A549 (cell line): ENCODE measurements at regions not wholly inside any gene's neighbourhood (a gene's known extent, or its start where the extent isn't known, plus 50 kb on each side); places are given as distances from the start of the nearest gene placed in this dataset.

ENCODE experiments used
- ATAC-seq, 2 experiments: fragments of 200-7000 bp in 1 of 2; fragments of >200 bp in 1 of 2; cut with Nextera tagmentation in 1 of 2; cut with Tn5 transposase in 1 of 2; 3 replicates each; pipeline versions ENCODE4 v1.8.0 to v1.9.1; 2018 to 2020; ENCODE audit warnings: mild to moderate bottlenecking in 1 of 2, moderate library complexity in 1 of 2
- CTCF ChIA-PET: fragments of 300-600 bp; sonication (Branson Sonifier 250); formaldehyde crosslinking; extraction: SDS; loops from one replicate; lab custom pipeline; 2021; ENCODE audit warnings: antibody characterized with exemption, inconsistent platforms; lab: Yijun Ruan, JAX
- POLR2A ChIA-PET: fragments of 350-600 bp; formaldehyde crosslinking; extraction: SDS; loops from one replicate; lab custom pipeline; 2021; ENCODE audit warnings: antibody characterized with exemption, inconsistent platforms; lab: Yijun Ruan, JAX
- DNase-seq, 2 experiments: peaks; one replicate each; pipeline versions ENCODE4 v3.0.0 to v3.0.0-alpha.2; 2011 to 2016; ENCODE audit warnings: low read depth in 1 of 2, low spot score in 1 of 2
- FAIRE-seq: peaks from 2 replicates; lab custom pipeline; 2011; peaks lifted over from hg19 to GRCh38; lab: Jason Lieb, UNC
- H3K27ac ChIP-seq, 2 experiments: fragments of >200 bp; sonication (Bioruptor Twin); formaldehyde crosslinking; 3 replicates each; pipeline ENCODE4 v1.5.1; 2016 to 2017
- H3K4me1 ChIP-seq: fragments of >200 bp; sonication (Bioruptor Twin); formaldehyde crosslinking; 3 replicates; pipeline ENCODE4 v1.6.1; 2016
- H3K4me2 ChIP-seq: fragments of >200 bp; sonication (Bioruptor Twin); formaldehyde crosslinking; 3 replicates; pipeline ENCODE4 v1.6.1; 2016
- H3K4me3 ChIP-seq: fragments of >200 bp; sonication (Bioruptor Twin); formaldehyde crosslinking; 3 replicates; pipeline ENCODE4 v1.5.1; 2016
- H3K9me3 ChIP-seq: fragments of >200 bp; sonication (Bioruptor Twin); formaldehyde crosslinking; 3 replicates; pipeline ENCODE4 v1.6.1; 2016
- BHLHE40 ChIP-seq: IDR thresholded peaks from 2 replicates; pipeline ENCODE4 v1.6.1; 2012; ENCODE audit warnings: low read depth, low read length, inconsistent platforms
- CEBPB ChIP-seq, 2 experiments: fragments of >200 bp in 1 of 2; sonication (Bioruptor Twin) in 1 of 2; formaldehyde crosslinking in 1 of 2; IDR thresholded peaks; 2 replicates each; pipeline ENCODE4 v1.6.1; 2012 to 2016
- CHD4 ChIP-seq: fragments of 200-600 bp; sonication (generic); IDR thresholded peaks from 2 replicates; pipeline ENCODE4 v1.6.1; 2016; ENCODE audit warnings: antibody characterized with exemption, mild to moderate bottlenecking, borderline replicate concordance
- ELK1 ChIP-seq: fragments of 150-350 bp; IDR thresholded peaks from 2 replicates; pipeline ENCODE4 v1.6.1; 2014; ENCODE audit warnings: low read depth, mild to moderate bottlenecking, low read length
- ESRRA ChIP-seq: fragments of 150-350 bp; IDR thresholded peaks from 2 replicates; pipeline ENCODE4 v1.6.1; 2014; ENCODE audit warnings: mild to moderate bottlenecking, low read length, borderline replicate concordance
- FOSL2 ChIP-seq, 2 experiments: fragments of 450-650 bp in 1 of 2; fragments of >200 bp in 1 of 2; sonication (Bioruptor Twin) in 1 of 2; formaldehyde crosslinking; IDR thresholded peaks; 2 replicates each; pipeline versions ENCODE4 v1.5.0 to v1.6.1; 2016 to 2020; ENCODE audit warnings: mild to moderate bottlenecking in 1 of 2, moderate library complexity in 1 of 2
- HMGXB4 ChIP-seq: fragments of 250-450 bp; sonication (Bioruptor Pico); IDR thresholded peaks from 2 replicates; pipeline ENCODE4 v1.5.0; 2021; ENCODE audit warnings: mild to moderate bottlenecking, moderate library complexity, borderline replicate concordance
- HOXA7 ChIP-seq: fragments of 250-450 bp; sonication (Bioruptor Pico); IDR thresholded peaks from 2 replicates; pipeline ENCODE4 v1.5.0; 2020; ENCODE audit warnings: mild to moderate bottlenecking, moderate library complexity
- JUNB ChIP-seq: fragments of >200 bp; sonication (Bioruptor Twin); formaldehyde crosslinking; IDR thresholded peaks from 2 replicates; pipeline ENCODE4 v1.6.1; 2016
- KDM1A ChIP-seq: fragments of 200-600 bp; sonication (generic); IDR thresholded peaks from 2 replicates; pipeline ENCODE4 v1.6.1; 2016; ENCODE audit warnings: low read depth, mild to moderate bottlenecking
- MAFK ChIP-seq: fragments of 450-650 bp; IDR thresholded peaks from 2 replicates; pipeline ENCODE4 v1.6.1; 2014; ENCODE audit not compliant: partially characterized antibody
- MYC ChIP-seq: IDR thresholded peaks from 2 replicates; pipeline ENCODE4 v1.6.1; 2012; ENCODE audit warnings: mild to moderate bottlenecking, inconsistent platforms, low read length, improper control_type of control experiment, borderline replicate concordance
- RFX5 ChIP-seq: fragments of 450-650 bp; IDR thresholded peaks from 2 replicates; pipeline ENCODE4 v1.7.1; 2014; ENCODE audit warnings: antibody characterized with exemption, mild to moderate bottlenecking, moderate library complexity
- SREBF2 ChIP-seq: fragments of 450-650 bp; IDR thresholded peaks from 2 replicates; pipeline ENCODE4 v1.6.1; 2014; ENCODE audit warnings: mild to moderate bottlenecking, moderate library complexity
- TP53 ChIP-seq: fragments of 250-450 bp; sonication (Bioruptor Pico); IDR thresholded peaks from 2 replicates; pipeline ENCODE4 v1.5.0; 2021; ENCODE audit warnings: mild to moderate bottlenecking, moderate library complexity
- USF2 ChIP-seq: fragments of 450-650 bp; IDR thresholded peaks from 2 replicates; pipeline ENCODE4 v1.6.1; 2014; ENCODE audit warnings: antibody characterized with exemption
- ZNF302 ChIP-seq: fragments of 250-450 bp; sonication (Bioruptor Pico); IDR thresholded peaks from 2 replicates; pipeline ENCODE4 v1.9.0; 2021; ENCODE audit warnings: inconsistent platforms, mild to moderate bottlenecking, moderate library complexity
- ZSCAN20 ChIP-seq: fragments of 250-450 bp; sonication (Bioruptor Pico); IDR thresholded peaks from 2 replicates; pipeline ENCODE4 v1.8.0; 2022; ENCODE audit warnings: mild to moderate bottlenecking, moderate library complexity
- WGBS: methylation state at CpG from one replicate; pipeline ENCODE4 v1.1.6; 2017; ENCODE audit errors: missing lambda C conversion rate; 5-methylcytosine and 5-hydroxymethylcytosine counted together
- TF ChIP-seq, protein P1 (sequence below): fragments of >200 bp; sonication (Bioruptor Twin); formaldehyde crosslinking; IDR thresholded peaks from 3 replicates; pipeline ENCODE4 v1.6.1; 2016
- TF ChIP-seq, protein P2 (sequence below): fragments of 250-450 bp; sonication (Bioruptor Pico); IDR thresholded peaks from 2 replicates; pipeline ENCODE4 v1.5.0; 2020; ENCODE audit warnings: low read depth, mild to moderate bottlenecking, moderate library complexity
- TF ChIP-seq, protein P3 (sequence below): fragments of >200 bp; sonication (Bioruptor Twin); formaldehyde crosslinking; IDR thresholded peaks from 3 replicates; pipeline ENCODE4 v1.5.1; 2016

DNA sequence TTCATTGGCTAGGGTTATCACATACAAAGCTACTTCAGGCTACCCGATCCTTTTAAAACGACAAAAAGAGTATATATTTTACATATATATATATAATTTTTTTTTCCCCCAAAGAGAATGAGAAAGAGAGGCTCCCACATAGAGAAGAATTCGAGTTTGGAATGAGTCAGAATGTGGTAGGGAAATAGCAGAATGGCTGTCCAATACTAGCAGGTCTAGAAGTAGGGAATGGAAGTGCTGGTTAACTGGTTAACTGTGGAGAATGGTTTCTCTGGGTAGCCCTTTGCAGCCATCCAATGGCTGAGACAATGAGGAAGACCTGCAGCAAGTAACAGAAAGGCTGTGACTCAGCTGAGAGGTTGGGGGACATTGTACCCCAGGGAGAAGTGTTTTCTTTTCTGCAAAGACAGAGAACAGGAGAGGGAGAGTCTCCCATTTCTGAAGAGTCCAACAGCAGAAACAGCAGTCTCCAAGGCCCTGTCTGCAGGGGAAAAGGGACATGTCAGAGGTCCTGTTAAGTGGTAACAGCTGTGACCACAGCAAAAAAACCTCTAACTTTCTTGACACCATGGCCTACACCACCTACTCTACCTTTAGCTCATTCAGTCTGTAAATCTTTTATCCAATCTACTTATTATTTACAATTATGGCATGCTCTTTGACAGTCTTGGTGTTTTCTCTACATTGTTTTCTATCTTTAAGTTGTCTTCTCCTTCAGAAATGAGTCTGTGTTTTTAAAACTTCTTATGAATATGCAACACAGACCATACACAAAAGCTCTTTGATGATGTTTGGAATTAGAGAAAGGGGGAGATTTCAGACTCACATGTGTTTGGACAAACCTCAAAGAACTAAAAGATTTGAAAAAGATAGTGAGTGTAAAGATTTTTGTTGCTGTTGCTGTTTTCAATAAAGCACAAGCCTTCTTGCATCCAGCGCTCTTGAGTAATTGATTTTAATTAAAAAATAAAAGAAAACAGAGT, 116.1 kb upstream of the SLC7A14 start:
- 60% methylated on average over 4 of the region's 4 CpGs for WGBS
- CTCF ChIA-PET, result no interaction called here
- Histone ChIP-seq H3K27ac (no peak overlapping the region), H3K9me3 (no peaks in the 10 kb centered on the region), H3K4me3 (no peak overlapping the region), H3K4me1 (no peaks in the 10 kb centered on the region), H3K4me2 (no peak overlapping the region)
- no peak for TF ChIP-seq BHLHE40
- TF ChIP-seq CEBPB (IDR thresholded peaks at IDR 0.05), result no peak
- ATAC-seq (no peak), DNase-seq (no peak), FAIRE-seq (no peak)
- POLR2A ChIA-PET, result no interaction called here

- 100% methylated on average over 1 of the region's 1 CpG for WGBS
- ATAC-seq, result no peak
- Histone ChIP-seq H3K9me3 (no peaks in the 10 kb centered on the region), H3K4me1 (no peaks in the 10 kb centered on the region)
- CTCF ChIA-PET, result no interaction called here
- TF ChIP-seq, protein P1, sequence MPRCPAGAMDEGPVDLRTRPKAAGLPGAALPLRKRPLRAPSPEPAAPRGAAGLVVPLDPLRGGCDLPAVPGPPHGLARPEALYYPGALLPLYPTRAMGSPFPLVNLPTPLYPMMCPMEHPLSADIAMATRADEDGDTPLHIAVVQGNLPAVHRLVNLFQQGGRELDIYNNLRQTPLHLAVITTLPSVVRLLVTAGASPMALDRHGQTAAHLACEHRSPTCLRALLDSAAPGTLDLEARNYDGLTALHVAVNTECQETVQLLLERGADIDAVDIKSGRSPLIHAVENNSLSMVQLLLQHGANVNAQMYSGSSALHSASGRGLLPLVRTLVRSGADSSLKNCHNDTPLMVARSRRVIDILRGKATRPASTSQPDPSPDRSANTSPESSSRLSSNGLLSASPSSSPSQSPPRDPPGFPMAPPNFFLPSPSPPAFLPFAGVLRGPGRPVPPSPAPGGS, result no peak
- TF ChIP-seq ZSCAN20 (CRISPR knock-in tag) (no peak), HOXA7 (CRISPR knock-in tag) (no peak)
- TF ChIP-seq, all 56 proteins: peak for 0
- Histone ChIP-seq H3K4me2 (no peak overlapping the region), H3K4me3 (no peak overlapping the region), H3K27ac (no peak overlapping the region)
- POLR2A ChIA-PET, result no interaction called here
- FAIRE-seq (no peak), DNase-seq (no peak)
Observed at GRCh38 chr3:170700054-170700404, 114.2 kb upstream of the SLC7A14 start.

DNA sequence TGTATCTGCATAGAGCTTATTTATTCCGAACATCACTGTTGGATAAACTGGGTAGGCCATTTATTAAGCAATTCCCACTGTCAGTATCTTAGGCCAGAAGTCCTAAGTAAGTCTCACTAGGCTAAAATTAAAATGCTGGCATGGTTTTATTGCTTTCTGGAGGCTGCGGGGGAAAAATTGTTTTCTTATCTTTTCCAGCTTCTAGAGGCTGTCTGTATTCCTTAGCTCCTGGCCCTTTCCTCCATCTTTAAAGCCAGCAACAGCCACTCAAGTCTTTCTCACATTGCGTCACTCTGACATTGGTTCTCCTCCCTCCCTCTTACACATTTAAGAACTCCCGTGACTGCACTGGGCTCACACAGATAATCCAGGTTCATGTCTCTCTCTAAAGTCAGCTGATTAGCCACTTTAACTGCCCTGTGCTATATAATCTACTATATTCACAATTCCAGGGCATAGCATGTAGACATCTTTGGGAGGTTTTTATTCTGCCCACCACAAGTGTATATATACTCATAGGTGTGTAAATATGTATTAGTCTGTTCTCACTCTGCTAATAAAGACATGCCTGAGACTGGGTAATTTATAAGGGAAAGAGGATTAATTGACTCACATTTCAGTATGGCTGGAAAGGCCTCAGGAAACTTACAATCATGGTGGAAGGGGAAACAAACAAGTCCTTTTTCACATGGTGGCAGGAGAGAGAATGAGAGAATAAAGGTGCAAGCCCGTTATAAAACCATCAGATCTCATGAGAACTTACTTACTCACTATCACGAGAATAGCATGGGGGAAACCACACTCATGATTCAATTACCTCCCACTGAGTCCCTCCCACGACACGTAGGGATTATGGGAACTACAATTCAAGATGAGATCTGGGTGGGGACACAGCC, 113.5 kb upstream of the SLC7A14 start:
- no peak for DNase-seq
- H3K27ac ChIP-seq, result no peak overlapping the region
- ChIA-PET POLR2A (no interaction called here), CTCF (no interaction called here)
- no peak for ATAC-seq
- no peak for FAIRE-seq
- no peak overlapping the region for H3K4me2 ChIP-seq
- no peaks in the 10 kb centered on the region for H3K9me3 ChIP-seq
- no peak overlapping the region for H3K4me3 ChIP-seq
- WGBS, result 70% methylated on average over 8 of the region's 8 CpGs
- H3K4me1 ChIP-seq, result no peaks in the 10 kb centered on the region
- TF ChIP-seq JUNB (no peak), ELK1 (no peak), RFX5 (no peak), USF2 (no peak), CEBPB (IDR thresholded peaks at IDR 0.05) (no peak), BHLHE40 (no peak), FOSL2 (IDR thresholded peaks at IDR 0.05) (no peak), FOSL2 (CRISPR knock-in tag; IDR thresholded peaks at IDR 0.05) (no peak), HMGXB4 (CRISPR knock-in tag) (no peak), ESRRA (no peak), SREBF2 (no peak), ZNF302 (CRISPR knock-in tag) (no peak), MAFK (no peak), MYC (no peak), TP53 (CRISPR knock-in tag) (no peak), KDM1A (no peak), CHD4 (no peak)
- TF ChIP-seq, protein P2, sequence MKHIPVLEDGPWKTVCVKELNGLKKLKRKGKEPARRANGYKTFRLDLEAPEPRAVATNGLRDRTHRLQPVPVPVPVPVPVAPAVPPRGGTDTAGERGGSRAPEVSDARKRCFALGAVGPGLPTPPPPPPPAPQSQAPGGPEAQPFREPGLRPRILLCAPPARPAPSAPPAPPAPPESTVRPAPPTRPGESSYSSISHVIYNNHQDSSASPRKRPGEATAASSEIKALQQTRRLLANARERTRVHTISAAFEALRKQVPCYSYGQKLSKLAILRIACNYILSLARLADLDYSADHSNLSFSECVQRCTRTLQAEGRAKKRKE, result no peak
- TF ChIP-seq, protein P3, sequence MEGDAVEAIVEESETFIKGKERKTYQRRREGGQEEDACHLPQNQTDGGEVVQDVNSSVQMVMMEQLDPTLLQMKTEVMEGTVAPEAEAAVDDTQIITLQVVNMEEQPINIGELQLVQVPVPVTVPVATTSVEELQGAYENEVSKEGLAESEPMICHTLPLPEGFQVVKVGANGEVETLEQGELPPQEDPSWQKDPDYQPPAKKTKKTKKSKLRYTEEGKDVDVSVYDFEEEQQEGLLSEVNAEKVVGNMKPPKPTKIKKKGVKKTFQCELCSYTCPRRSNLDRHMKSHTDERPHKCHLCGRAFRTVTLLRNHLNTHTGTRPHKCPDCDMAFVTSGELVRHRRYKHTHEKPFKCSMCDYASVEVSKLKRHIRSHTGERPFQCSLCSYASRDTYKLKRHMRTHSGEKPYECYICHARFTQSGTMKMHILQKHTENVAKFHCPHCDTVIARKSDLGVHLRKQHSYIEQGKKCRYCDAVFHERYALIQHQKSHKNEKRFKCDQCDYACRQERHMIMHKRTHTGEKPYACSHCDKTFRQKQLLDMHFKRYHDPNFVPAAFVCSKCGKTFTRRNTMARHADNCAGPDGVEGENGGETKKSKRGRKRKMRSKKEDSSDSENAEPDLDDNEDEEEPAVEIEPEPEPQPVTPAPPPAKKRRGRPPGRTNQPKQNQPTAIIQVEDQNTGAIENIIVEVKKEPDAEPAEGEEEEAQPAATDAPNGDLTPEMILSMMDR, result no peak
